WTC11 (cell line): ENCODE measurements at regions not wholly inside any gene's neighbourhood (a gene's known extent, or its start where the extent isn't known, plus 50 kb on each side); places are given as distances from the start of the nearest gene placed in this dataset.

Experiments used
- CREB1 ChIP-seq: sonication (generic); formaldehyde crosslinking; IDR thresholded peaks from 2 replicates; pipeline ENCODE4 v1.8.0; 2023; ENCODE audit warnings: mild to moderate bottlenecking, missing genetic modification reagents
- NFYB ChIP-seq: sonication (generic); formaldehyde crosslinking; conservative IDR thresholded peaks from 2 replicates; pipeline ENCODE4 v1.8.0; 2022; ENCODE audit warnings: low read depth, missing genetic modification reagents
- ZNF138 ChIP-seq: sonication (generic); formaldehyde crosslinking; conservative IDR thresholded peaks from 2 replicates; pipeline ENCODE4 v1.8.1; 2022; ENCODE audit warnings: mild to moderate bottlenecking, moderate library complexity, missing genetic modification reagents
- TF ChIP-seq, protein P1 (sequence below): sonication (generic); formaldehyde crosslinking; IDR thresholded peaks from 2 replicates; pipeline ENCODE4 v1.8.0; 2023; ENCODE audit warnings: missing genetic modification reagents
- TF ChIP-seq, protein P2 (sequence below): fragments of 200-600 bp; IDR thresholded peaks from 2 replicates; pipeline ENCODE4 v1.8.0; 2022; ENCODE audit warnings: antibody characterized with exemption
- TF ChIP-seq, protein P3 (sequence below): sonication (generic); formaldehyde crosslinking; IDR thresholded peaks from 2 replicates; pipeline ENCODE4 v1.8.1; 2023; ENCODE audit warnings: mild to moderate bottlenecking, missing genetic modification reagents, moderate library complexity
- TF ChIP-seq, protein P4 (sequence below): sonication (generic); formaldehyde crosslinking; IDR thresholded peaks from 2 replicates; pipeline ENCODE4 v1.8.1; 2023; ENCODE audit warnings: mild to moderate bottlenecking, missing genetic modification reagents
- TF ChIP-seq, protein P5 (sequence below): sonication (generic); formaldehyde crosslinking; IDR thresholded peaks from 2 replicates; pipeline ENCODE4 v1.8.0; 2022; ENCODE audit warnings: mild to moderate bottlenecking, missing genetic modification reagents

DNA sequence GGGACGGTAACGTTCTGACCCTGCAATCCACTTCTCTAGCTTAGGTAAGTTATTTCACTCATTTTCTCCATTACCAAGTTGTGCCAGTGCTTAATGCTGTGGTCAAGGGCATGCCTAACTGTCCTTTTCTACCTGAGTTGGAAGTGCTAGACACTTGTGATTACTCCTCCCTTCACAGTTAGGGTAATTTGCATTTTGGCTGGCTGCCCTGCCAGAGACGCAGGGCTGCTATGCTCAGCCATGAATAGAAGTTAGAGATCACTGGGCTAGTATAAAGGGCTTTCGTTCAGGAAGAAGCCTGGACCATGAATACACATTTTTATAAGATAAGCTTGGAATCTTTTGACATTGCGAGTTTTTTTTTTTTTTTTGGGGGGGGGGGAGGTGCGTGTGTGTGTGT is 633.2 kb upstream of the NEGR1 start:
- TF ChIP-seq, protein P1, sequence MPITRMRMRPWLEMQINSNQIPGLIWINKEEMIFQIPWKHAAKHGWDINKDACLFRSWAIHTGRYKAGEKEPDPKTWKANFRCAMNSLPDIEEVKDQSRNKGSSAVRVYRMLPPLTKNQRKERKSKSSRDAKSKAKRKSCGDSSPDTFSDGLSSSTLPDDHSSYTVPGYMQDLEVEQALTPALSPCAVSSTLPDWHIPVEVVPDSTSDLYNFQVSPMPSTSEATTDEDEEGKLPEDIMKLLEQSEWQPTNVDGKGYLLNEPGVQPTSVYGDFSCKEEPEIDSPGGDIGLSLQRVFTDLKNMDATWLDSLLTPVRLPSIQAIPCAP (CRISPR knock-in tag): no peak
- TF ChIP-seq ZNF138 (no peak), NFYB (no peak), CREB1 (CRISPR knock-in tag) (no peak)
- TF ChIP-seq, protein P2, sequence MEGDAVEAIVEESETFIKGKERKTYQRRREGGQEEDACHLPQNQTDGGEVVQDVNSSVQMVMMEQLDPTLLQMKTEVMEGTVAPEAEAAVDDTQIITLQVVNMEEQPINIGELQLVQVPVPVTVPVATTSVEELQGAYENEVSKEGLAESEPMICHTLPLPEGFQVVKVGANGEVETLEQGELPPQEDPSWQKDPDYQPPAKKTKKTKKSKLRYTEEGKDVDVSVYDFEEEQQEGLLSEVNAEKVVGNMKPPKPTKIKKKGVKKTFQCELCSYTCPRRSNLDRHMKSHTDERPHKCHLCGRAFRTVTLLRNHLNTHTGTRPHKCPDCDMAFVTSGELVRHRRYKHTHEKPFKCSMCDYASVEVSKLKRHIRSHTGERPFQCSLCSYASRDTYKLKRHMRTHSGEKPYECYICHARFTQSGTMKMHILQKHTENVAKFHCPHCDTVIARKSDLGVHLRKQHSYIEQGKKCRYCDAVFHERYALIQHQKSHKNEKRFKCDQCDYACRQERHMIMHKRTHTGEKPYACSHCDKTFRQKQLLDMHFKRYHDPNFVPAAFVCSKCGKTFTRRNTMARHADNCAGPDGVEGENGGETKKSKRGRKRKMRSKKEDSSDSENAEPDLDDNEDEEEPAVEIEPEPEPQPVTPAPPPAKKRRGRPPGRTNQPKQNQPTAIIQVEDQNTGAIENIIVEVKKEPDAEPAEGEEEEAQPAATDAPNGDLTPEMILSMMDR: no peak
- TF ChIP-seq, protein P3, sequence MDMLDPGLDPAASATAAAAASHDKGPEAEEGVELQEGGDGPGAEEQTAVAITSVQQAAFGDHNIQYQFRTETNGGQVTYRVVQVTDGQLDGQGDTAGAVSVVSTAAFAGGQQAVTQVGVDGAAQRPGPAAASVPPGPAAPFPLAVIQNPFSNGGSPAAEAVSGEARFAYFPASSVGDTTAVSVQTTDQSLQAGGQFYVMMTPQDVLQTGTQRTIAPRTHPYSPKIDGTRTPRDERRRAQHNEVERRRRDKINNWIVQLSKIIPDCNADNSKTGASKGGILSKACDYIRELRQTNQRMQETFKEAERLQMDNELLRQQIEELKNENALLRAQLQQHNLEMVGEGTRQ: no peak
- TF ChIP-seq, protein P4, sequence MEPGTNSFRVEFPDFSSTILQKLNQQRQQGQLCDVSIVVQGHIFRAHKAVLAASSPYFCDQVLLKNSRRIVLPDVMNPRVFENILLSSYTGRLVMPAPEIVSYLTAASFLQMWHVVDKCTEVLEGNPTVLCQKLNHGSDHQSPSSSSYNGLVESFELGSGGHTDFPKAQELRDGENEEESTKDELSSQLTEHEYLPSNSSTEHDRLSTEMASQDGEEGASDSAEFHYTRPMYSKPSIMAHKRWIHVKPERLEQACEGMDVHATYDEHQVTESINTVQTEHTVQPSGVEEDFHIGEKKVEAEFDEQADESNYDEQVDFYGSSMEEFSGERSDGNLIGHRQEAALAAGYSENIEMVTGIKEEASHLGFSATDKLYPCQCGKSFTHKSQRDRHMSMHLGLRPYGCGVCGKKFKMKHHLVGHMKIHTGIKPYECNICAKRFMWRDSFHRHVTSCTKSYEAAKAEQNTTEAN: no peak
- TF ChIP-seq, protein P5, sequence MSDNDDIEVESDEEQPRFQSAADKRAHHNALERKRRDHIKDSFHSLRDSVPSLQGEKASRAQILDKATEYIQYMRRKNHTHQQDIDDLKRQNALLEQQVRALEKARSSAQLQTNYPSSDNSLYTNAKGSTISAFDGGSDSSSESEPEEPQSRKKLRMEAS (CRISPR knock-in tag): no peak
